AG09319 (cell line): ENCODE measurements at regions not wholly inside any gene's neighbourhood (a gene's known extent, or its start where the extent isn't known, plus 50 kb on each side); places are given as distances from the start of the nearest gene placed in this dataset.

Source experiments
- DNase-seq: peaks from one replicate; pipeline ENCODE4 v3.0.0-alpha.2; 2010; ENCODE audit warnings: low read depth; ENCODE audit errors: extremely low read depth
- TF ChIP-seq, protein P1 (sequence below): IDR thresholded peaks from 2 replicates; pipeline ENCODE4 v1.5.1; 2011; ENCODE audit warnings: low read depth, mild to moderate bottlenecking, inconsistent platforms, low read length, moderate library complexity

- TF ChIP-seq, protein P1, sequence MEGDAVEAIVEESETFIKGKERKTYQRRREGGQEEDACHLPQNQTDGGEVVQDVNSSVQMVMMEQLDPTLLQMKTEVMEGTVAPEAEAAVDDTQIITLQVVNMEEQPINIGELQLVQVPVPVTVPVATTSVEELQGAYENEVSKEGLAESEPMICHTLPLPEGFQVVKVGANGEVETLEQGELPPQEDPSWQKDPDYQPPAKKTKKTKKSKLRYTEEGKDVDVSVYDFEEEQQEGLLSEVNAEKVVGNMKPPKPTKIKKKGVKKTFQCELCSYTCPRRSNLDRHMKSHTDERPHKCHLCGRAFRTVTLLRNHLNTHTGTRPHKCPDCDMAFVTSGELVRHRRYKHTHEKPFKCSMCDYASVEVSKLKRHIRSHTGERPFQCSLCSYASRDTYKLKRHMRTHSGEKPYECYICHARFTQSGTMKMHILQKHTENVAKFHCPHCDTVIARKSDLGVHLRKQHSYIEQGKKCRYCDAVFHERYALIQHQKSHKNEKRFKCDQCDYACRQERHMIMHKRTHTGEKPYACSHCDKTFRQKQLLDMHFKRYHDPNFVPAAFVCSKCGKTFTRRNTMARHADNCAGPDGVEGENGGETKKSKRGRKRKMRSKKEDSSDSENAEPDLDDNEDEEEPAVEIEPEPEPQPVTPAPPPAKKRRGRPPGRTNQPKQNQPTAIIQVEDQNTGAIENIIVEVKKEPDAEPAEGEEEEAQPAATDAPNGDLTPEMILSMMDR: no peak
- DNase-seq: no peak
Measured at GRCh38 chr3:178181088-178181487, 355.1 kb upstream of the KCNMB2 start.

GRCh38 chr3:178181784-178182183, 354.5 kb upstream of the KCNMB2 start:
- TF ChIP-seq, protein P1: no peak
- no peak for DNase-seq

GRCh38 chr3:178182337-178182779, 353.9 kb upstream of the KCNMB2 start:
- no peak for DNase-seq
- TF ChIP-seq, protein P1: no peak

- no peak for DNase-seq
- TF ChIP-seq, protein P1: no peak
Measured at GRCh38 chr3:178184833-178185232, 351.4 kb upstream of the KCNMB2 start.

- DNase-seq: no peak
Measured at GRCh38 chr3:178186666-178187065, 349.6 kb upstream of the KCNMB2 start.

DNA sequence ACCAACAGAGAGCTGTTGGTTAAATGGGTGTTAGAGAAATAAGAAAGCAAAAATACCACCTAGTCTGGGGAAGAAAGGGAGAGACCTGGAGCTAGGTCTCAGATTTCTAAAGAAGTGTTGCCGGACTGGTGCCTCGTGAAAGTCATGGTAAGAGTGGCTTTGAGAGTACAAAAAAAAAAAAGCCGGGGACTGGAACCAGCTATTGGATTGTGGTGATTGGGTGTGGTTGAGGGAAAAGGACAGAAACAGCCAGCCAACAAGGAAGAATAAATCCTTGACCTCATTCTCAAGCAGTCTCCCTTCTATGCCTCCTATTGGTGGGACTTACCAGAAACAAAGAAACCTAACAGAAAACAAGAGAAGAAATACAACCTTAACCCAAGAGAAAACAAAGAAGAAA, 346.4 kb upstream of the KCNMB2 start:
- TF ChIP-seq, protein P1: no peak
- DNase-seq: no peak

More at GRCh38 chr3:178186666-178187065, 349.6 kb upstream of the KCNMB2 start:
- TF ChIP-seq, protein P1: no peak

GRCh38 chr3:178193846-178194245, 342.4 kb upstream of the KCNMB2 start:
- TF ChIP-seq, protein P1: no peak
- no peak for DNase-seq
